ENCODE measurements at regions not wholly inside any gene's neighbourhood (a gene's known extent, or its start where the extent isn't known, plus 50 kb on each side); places are given as distances from the start of the nearest gene placed in this dataset.

DNA sequence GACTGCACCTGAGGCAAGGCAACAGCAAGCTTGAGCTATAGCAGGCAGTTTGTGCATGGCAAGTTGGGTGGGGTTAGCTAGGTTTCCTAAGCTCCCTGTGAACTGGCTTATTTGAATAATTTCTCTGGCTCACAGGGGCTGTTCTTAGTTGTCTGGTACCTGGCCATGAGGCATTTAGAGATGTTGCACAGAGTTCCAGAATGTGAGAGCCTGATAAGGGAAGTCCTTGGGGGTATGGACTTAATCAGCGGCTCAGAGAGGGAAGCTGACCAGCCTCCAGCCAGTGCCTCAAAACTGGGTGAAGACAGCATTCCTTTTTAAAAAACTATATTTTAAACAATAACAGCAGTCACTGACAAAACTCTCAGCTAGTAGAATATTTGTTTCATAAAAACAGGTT lies 307.4 kb downstream of the FZD1 start:
- TF ChIP-seq, protein P1, sequence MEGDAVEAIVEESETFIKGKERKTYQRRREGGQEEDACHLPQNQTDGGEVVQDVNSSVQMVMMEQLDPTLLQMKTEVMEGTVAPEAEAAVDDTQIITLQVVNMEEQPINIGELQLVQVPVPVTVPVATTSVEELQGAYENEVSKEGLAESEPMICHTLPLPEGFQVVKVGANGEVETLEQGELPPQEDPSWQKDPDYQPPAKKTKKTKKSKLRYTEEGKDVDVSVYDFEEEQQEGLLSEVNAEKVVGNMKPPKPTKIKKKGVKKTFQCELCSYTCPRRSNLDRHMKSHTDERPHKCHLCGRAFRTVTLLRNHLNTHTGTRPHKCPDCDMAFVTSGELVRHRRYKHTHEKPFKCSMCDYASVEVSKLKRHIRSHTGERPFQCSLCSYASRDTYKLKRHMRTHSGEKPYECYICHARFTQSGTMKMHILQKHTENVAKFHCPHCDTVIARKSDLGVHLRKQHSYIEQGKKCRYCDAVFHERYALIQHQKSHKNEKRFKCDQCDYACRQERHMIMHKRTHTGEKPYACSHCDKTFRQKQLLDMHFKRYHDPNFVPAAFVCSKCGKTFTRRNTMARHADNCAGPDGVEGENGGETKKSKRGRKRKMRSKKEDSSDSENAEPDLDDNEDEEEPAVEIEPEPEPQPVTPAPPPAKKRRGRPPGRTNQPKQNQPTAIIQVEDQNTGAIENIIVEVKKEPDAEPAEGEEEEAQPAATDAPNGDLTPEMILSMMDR (IDR thresholded peaks at IDR 0.05), result no peak
- no peak for TF ChIP-seq POLR2AphosphoS5 (IDR thresholded peaks at IDR 0.05)

Measured in esophagus muscularis mucosa (tissue), 3 donors.